Natural killer cell (primary cell): ENCODE measurements at regions not wholly inside any gene's neighbourhood (a gene's known extent, or its start where the extent isn't known, plus 50 kb on each side); places are given as distances from the start of the nearest gene placed in this dataset.

Experiments
- ATAC-seq, 3 donors: fragments of 150-1000 bp in 2 of 3; fragments of 200-7000 bp in 1 of 3; cut with Tn5 transposase; 1 replicate in 1 of 3; 2 replicates in 2 of 3; pipeline ENCODE4 v1.10.0; 2021; ENCODE audit warnings: mild to moderate bottlenecking in 2 of 3, moderate library complexity in 2 of 3
- DNase-seq, 2 donors: peaks; one replicate each; pipeline versions ENCODE4 v3.0.0 to v3.0.0-alpha.2; 2013 to 2021; ENCODE audit warnings: mixed read lengths in 1 of 2
- H3K27ac ChIP-seq: one replicate; pipeline ENCODE4 v1.5.1; 2013; ENCODE audit warnings: mild to moderate bottlenecking, low read length
- H3K27me3 ChIP-seq: one replicate; pipeline ENCODE4 v1.6.1; 2013; ENCODE audit warnings: low read length; ENCODE audit not compliant: control insufficient read depth, insufficient read depth
- H3K36me3 ChIP-seq: one replicate; pipeline ENCODE4 v1.6.1; 2013; ENCODE audit warnings: low read length; ENCODE audit not compliant: control insufficient read depth, insufficient read depth
- H3K4me1 ChIP-seq: one replicate; pipeline ENCODE4 v1.6.1; 2013; ENCODE audit warnings: low read length; ENCODE audit not compliant: control insufficient read depth, insufficient read depth
- H3K4me3 ChIP-seq: one replicate; pipeline ENCODE4 v1.5.1; 2013; ENCODE audit warnings: low read length
- H3K9me3 ChIP-seq: one replicate; pipeline ENCODE4 v1.6.1; 2013; ENCODE audit warnings: low read length; ENCODE audit not compliant: control insufficient read depth, insufficient read depth
- H3K27ac Mint-ChIP-seq, 2 donors: one replicate each; pipeline ENCODE4 v1.8.0; 2022; ENCODE audit warnings: mild to moderate bottlenecking in 2 of 2, mixed read lengths in 2 of 2, moderate library complexity in 1 of 2
- H3K27me3 Mint-ChIP-seq, 2 donors: one replicate each; pipeline ENCODE4 v1.8.0; 2022; ENCODE audit warnings: low read depth in 2 of 2, mixed read lengths in 2 of 2
- H3K36me3 Mint-ChIP-seq: one replicate; pipeline ENCODE4 v1.8.0; 2022; ENCODE audit warnings: mixed read lengths
- H3K4me1 Mint-ChIP-seq, 2 donors: one replicate each; pipeline ENCODE4 v1.8.0; 2022; ENCODE audit warnings: mixed read lengths in 2 of 2
- H3K4me3 Mint-ChIP-seq: one replicate; pipeline ENCODE4 v1.8.0; 2022; ENCODE audit warnings: mild to moderate bottlenecking, moderate library complexity, mixed read lengths
- H3K9me3 Mint-ChIP-seq, 2 donors: one replicate each; pipeline ENCODE4 v1.8.0; 2022; ENCODE audit warnings: mixed read lengths in 2 of 2
- CTCF ChIP-seq: fragments of 200-600 bp; IDR thresholded peaks from one replicate; pipeline ENCODE4 v1.8.0; 2022; ENCODE audit warnings: antibody characterized with exemption
- WGBS: methylation state at CpG from one replicate; pipeline ENCODE4 v1.1.7; 2013; ENCODE audit warnings: missing lambda C conversion rate; ENCODE audit not compliant: insufficient coverage; 5-methylcytosine and 5-hydroxymethylcytosine counted together
- intact Hi-C: fragments of 100-400 bp; cut with micrococcal nuclease; formaldehyde crosslinking; loops from one replicate; pipeline ENCODE4 v1.14.2; 2022

DNA sequence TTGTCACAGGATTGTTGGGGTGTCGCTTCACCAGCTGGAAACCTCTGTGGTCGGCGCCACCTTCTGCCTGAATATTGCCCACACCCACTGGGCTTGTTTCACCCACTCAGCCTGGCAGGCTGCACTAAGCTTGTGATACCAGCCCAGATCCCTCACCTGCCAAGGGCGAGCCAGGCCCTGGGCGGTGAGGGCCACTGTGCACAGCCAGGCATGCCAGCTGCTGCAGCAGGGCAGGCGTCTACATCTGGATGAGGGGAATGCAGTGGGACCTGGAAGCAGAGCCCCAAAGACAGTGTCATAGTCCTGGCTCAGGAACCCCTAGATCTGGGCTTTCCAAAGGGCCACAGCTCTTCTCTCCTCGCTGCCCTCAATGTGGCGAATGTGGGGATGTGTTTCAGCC is 1307.5 kb downstream of the GRIK2 start:
- H3K36me3 Mint-ChIP-seq = peaks cover 15% of the 10 kb centered on the region
- intact Hi-C loops = no loop called here
- ATAC-seq = no peak
- no peak overlapping the region for H3K4me3 ChIP-seq
- DNase-seq = no peak
- 90% methylated on average over 8 of the region's 8 CpGs for WGBS
- TF ChIP-seq CTCF = no peak
- peaks cover 11% of the 10 kb centered on the region for H3K9me3 ChIP-seq
- H3K27ac Mint-ChIP-seq = no peak overlapping the region
- H3K4me3 Mint-ChIP-seq = no peak overlapping the region
- H3K27me3 ChIP-seq = no peaks in the 10 kb centered on the region
- no peaks in the 10 kb centered on the region for H3K36me3 ChIP-seq
- peaks cover 15 to 22% of the 10 kb centered on the region in 2 donors for H3K9me3 Mint-ChIP-seq
- H3K27ac ChIP-seq = no peak overlapping the region
- H3K27me3 Mint-ChIP-seq = no peaks in the 10 kb centered on the region
- H3K4me1 Mint-ChIP-seq = no peaks in the 10 kb centered on the region
- H3K4me1 ChIP-seq = no peaks in the 10 kb centered on the region

GRCh38 chr6:102686461-102686860 is 1293.0 kb downstream of the GRIK2 start:
- Mint-ChIP-seq H3K4me1 (no peaks in the 10 kb centered on the region), H3K4me3 (no peak overlapping the region), H3K36me3 (no peaks in the 10 kb centered on the region), H3K27me3 (no peaks in the 10 kb centered on the region), H3K9me3 (peaks cover 13 to 25% of the 10 kb centered on the region in 2 donors), H3K27ac (no peak overlapping the region)
- no peak overlapping the region for H3K4me3 ChIP-seq
- intact Hi-C loops = no loop called here
- no peaks in the 10 kb centered on the region for H3K9me3 ChIP-seq
- no peaks in the 10 kb centered on the region for H3K36me3 ChIP-seq
- ATAC-seq (no peak), DNase-seq (no peak)
- H3K27ac ChIP-seq = no peak overlapping the region
- 49% methylated on average over 1 of the region's 1 CpG for WGBS
- no peak for TF ChIP-seq CTCF
- no peaks in the 10 kb centered on the region for H3K4me1 ChIP-seq
- no peaks in the 10 kb centered on the region for H3K27me3 ChIP-seq

DNA sequence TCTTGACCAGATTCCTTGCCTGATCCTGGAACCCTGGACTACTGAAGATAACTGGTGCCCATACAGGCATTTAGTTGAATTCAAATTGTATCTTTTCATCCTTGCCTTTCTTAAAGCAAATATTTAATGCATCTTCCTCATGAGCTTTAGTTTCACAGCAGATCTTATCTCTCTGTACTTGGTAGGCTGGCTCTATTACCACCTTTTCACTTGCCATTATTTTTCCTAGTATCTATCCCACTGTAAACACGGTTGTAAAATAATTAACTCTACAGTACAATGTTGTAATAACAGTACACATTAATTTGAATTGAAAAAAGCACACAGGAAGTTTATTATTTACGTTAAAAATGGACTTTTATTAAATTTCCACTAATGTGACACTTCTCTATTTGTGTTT is 1286.9 kb downstream of the GRIK2 start:
- Histone ChIP-seq H3K4me1 (no peaks in the 10 kb centered on the region), H3K4me3 (no peak overlapping the region), H3K9me3 (no peaks in the 10 kb centered on the region), H3K27me3 (no peaks in the 10 kb centered on the region), H3K27ac (no peak overlapping the region), H3K36me3 (no peaks in the 10 kb centered on the region)
- ATAC-seq = no peak
- Mint-ChIP-seq H3K27me3 (no peaks in the 10 kb centered on the region), H3K9me3 (peaks cover 7 to 20% of the 10 kb centered on the region in 2 donors), H3K4me1 (no peaks in the 10 kb centered on the region), H3K4me3 (no peak overlapping the region), H3K27ac (no peak overlapping the region), H3K36me3 (no peaks in the 10 kb centered on the region)
- TF ChIP-seq CTCF = no peak
- no peak for DNase-seq
- no CpG with 5 or more reads among the region's 2 CpGs for WGBS
- intact Hi-C loops = no loop called here

DNA sequence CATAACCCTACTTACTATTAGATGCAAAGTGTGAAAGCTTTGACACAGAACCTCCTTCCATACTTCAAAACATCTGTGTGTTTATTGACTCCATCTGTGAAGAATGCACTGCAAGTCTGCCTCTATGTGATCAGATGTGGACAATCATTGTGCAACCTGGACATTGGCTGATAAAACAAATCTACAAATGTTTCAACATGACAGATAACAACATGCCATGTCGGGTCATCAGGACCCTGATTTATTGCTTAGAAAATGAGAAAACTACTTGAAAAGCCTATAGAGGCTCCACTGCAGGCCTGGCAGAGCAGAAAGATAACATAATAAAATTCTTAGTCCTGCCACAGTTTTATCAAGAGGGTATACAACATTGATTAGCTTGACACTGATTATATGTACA is 1286.4 kb downstream of the GRIK2 start:
- 87% methylated on average over 1 of the region's 1 CpG for WGBS
- no peaks in the 10 kb centered on the region for H3K9me3 ChIP-seq
- H3K36me3 ChIP-seq = no peaks in the 10 kb centered on the region
- DNase-seq (no peak), ATAC-seq (no peak)
- H3K27ac ChIP-seq = no peak overlapping the region
- Mint-ChIP-seq H3K36me3 (no peaks in the 10 kb centered on the region), H3K9me3 (peaks cover 6 to 18% of the 10 kb centered on the region in 2 donors), H3K27ac (no peak overlapping the region), H3K4me1 (no peaks in the 10 kb centered on the region), H3K27me3 (no peaks in the 10 kb centered on the region), H3K4me3 (no peak overlapping the region)
- H3K4me1 ChIP-seq = no peaks in the 10 kb centered on the region
- no peaks in the 10 kb centered on the region for H3K27me3 ChIP-seq
- intact Hi-C loops = no loop called here
- no peak for TF ChIP-seq CTCF
- no peak overlapping the region for H3K4me3 ChIP-seq
